HFFc6 (cell line): ENCODE measurements at regions not wholly inside any gene's neighbourhood (a gene's known extent, or its start where the extent isn't known, plus 50 kb on each side); places are given as distances from the start of the nearest gene placed in this dataset.

Source experiments
- DNase-seq: peaks from one replicate; pipeline ENCODE4 v3.0.0-alpha.2; 2018
- H3K27ac Mint-ChIP-seq: 2 replicates; pipeline ENCODE4 v1.8.0; 2020; ENCODE audit warnings: mild to moderate bottlenecking, mixed read lengths
- H3K27me3 Mint-ChIP-seq: 2 replicates; pipeline ENCODE4 v1.8.0; 2021; ENCODE audit warnings: mild to moderate bottlenecking, moderate library complexity, mixed read lengths; ENCODE audit not compliant: insufficient read depth
- H3K36me3 Mint-ChIP-seq: 2 replicates; pipeline ENCODE4 v1.8.0; 2021; ENCODE audit warnings: low read depth, mixed read lengths
- H3K4me1 Mint-ChIP-seq: 2 replicates; pipeline ENCODE4 v1.8.0; 2020; ENCODE audit warnings: low read depth, mixed read lengths
- H3K4me3 Mint-ChIP-seq: 2 replicates; pipeline ENCODE4 v1.8.0; 2020; ENCODE audit warnings: mild to moderate bottlenecking, moderate library complexity, mixed read lengths
- H3K9me3 Mint-ChIP-seq: 2 replicates; pipeline ENCODE4 v1.8.0; 2020; ENCODE audit warnings: mild to moderate bottlenecking, mixed read lengths
- TF ChIP-seq, protein P1 (sequence below): fragments of 200-600 bp; sonication (generic); IDR thresholded peaks from 2 replicates; pipeline ENCODE4 v1.5.0; 2021; ENCODE audit warnings: antibody characterized with exemption, mild to moderate bottlenecking

DNA sequence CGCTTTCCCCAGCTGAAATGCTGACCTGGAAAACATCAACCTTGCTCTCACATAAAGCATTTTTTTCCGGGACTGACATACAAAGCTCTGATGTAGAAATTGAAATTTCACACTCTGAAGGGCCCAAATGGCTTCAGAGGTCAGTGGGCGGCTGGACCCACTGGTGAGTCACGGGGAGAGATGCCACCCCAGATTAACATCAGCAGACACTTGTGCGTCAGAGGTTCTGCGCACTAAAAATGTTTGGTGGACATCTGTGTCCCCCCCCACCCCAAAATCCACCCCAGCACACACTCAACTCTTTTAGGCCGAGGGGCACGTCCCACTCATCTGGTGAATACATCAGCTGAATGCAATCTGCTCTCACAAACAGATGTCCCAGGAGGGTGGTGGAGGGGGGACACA is 208.9 kb downstream of the ASB1 start:
- Mint-ChIP-seq H3K27me3 (peaks cover 46% of the 10 kb centered on the region), H3K9me3 (no peaks in the 10 kb centered on the region), H3K36me3 (no peaks in the 10 kb centered on the region), H3K4me1 (peaks cover 27% of the 10 kb centered on the region), H3K27ac (peak overlapping the region; percentile 39; the same call in 1 of the 2 replicates), H3K4me3 (peak overlapping the region; percentile 33)
- TF ChIP-seq, protein P1, sequence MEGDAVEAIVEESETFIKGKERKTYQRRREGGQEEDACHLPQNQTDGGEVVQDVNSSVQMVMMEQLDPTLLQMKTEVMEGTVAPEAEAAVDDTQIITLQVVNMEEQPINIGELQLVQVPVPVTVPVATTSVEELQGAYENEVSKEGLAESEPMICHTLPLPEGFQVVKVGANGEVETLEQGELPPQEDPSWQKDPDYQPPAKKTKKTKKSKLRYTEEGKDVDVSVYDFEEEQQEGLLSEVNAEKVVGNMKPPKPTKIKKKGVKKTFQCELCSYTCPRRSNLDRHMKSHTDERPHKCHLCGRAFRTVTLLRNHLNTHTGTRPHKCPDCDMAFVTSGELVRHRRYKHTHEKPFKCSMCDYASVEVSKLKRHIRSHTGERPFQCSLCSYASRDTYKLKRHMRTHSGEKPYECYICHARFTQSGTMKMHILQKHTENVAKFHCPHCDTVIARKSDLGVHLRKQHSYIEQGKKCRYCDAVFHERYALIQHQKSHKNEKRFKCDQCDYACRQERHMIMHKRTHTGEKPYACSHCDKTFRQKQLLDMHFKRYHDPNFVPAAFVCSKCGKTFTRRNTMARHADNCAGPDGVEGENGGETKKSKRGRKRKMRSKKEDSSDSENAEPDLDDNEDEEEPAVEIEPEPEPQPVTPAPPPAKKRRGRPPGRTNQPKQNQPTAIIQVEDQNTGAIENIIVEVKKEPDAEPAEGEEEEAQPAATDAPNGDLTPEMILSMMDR: no peak
- peak; percentile 36 for DNase-seq

DNA sequence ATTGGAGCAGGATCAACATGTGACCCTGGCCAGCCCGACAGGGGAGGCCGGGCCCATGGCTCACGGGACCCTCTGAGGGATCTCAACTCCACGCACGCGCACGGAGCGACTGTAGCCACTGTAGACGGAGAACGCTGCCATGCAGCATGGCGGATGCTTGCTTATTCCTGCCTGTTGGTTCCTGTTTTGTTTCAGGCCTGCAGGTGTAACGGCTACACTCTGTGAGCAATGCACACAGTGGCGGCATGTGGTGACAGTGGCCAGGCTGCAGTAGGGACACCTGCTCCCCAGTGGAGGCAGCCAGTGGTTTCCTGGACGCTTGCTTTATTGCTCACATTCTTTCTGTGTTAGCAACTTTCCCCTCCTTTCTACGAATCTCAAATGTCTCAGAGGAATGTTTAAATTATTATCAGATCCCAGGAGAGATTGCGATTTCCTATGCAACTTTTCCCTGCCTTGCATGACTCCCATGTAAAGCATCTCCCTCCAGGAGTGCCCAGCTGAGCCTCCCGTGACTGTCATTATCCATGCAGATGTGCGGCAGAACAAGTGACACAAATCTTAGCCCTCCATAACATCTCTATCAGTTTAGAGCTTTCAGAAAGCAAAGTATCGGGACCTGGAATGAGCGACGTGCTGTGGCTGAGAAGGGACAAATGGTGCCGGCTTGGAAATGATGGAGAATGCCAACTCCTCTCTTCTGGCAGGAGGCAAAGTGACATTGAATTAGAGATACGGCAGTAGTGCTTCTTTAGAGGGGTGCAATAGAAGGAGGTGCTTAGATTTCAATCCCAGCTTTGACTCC is 209.7 kb downstream of the ASB1 start:
- Mint-ChIP-seq H3K36me3 (no peaks in the 10 kb centered on the region), H3K4me3 (peak overlapping the region; percentile 33), H3K9me3 (no peaks in the 10 kb centered on the region), H3K4me1 (peaks cover 27% of the 10 kb centered on the region), H3K27me3 (peaks cover 47% of the 10 kb centered on the region), H3K27ac (0 out of 2 replicates have a peak overlapping the region, but pooled peaks have one; percentile 7)
- TF ChIP-seq, protein P1: no peak
- DNase-seq: peak; percentile 69

DNA sequence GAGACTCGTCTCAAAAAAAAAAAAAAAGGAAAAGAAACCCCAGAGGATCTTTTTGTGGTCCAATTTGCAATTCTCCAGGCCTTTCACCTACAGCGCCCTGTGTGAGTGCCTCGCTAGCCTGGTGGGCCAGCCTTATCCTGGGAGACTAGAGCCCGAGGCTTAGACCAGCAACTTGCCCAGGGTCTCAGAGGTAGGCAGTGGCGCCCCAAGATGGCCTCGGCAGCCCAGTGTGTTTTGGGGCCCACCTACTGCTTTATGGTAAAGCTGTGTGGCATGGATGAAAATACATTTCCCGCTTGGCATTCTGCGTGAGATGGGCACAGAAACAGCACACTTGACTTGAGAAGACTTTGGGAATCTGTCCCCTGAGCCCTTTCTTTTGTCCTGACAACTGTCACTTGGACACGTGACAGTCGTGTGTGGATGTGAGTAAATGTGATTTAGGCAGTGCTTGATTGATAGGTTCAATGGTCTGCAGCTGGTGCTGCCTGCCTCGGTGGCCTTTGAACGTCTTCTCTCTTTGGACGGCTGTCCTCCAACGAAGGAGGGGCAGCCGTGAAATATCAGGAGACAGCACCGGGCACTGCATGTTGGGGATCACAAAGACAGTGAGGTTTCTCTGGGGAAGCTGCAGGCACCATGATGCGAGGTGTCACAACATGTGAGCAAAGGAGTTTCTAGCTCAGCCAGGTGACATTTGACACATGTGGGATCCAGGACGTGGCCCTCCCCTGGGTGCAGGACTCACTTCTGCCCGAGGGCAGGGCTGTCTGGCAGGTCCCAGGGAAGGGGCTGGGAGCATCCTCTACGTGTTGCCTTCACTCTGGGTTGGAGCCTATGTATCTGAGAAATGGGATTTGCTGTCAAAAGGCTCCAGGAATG is 209.5 kb upstream of the TWIST2 start:
- peaks cover 28% of the 10 kb centered on the region for H3K4me1 Mint-ChIP-seq
- DNase-seq: no peak
- no peak overlapping the region for H3K27ac Mint-ChIP-seq
- no peaks in the 10 kb centered on the region for H3K9me3 Mint-ChIP-seq
- no peak overlapping the region for H3K4me3 Mint-ChIP-seq
- no peaks in the 10 kb centered on the region for H3K36me3 Mint-ChIP-seq
- peaks cover 29% of the 10 kb centered on the region for H3K27me3 Mint-ChIP-seq
- TF ChIP-seq, protein P1: no peak

DNA sequence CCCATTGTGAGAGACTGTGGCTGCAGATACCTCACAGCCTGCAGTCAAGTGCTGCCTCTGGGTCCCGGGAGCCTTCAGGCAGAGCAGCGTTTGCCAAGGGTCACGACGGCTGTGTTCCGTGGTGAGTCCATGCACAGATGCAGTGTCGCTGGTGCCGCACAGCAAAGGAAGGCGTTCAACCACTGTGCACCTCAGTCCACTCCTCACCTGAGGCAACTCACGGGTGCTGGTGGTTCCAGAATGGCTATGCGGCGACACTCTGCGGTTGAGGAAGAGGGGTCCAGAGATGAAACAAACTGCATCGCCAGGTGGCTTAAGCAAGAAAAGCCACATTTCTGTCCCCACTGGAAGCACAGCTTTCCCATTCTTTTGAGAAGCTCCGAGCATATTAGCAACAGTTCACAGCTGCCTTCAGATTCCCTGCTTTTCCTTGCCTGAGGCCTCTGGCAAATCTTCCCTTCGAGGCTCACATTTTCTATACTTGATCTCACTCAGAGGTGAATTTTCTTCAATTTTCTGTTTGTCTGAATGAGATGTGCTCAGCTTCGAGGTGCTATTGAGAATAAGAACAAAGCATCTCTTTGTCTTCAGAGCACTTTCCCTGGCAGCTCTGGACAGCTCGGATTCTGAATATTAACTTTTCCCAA is 208.8 kb upstream of the TWIST2 start:
- Mint-ChIP-seq H3K4me1 (peaks cover 36% of the 10 kb centered on the region), H3K9me3 (no peaks in the 10 kb centered on the region), H3K36me3 (no peaks in the 10 kb centered on the region), H3K27ac (no peak overlapping the region), H3K4me3 (no peak overlapping the region), H3K27me3 (peaks cover 27% of the 10 kb centered on the region)
- no peak for DNase-seq
- TF ChIP-seq, protein P1: no peak

DNA sequence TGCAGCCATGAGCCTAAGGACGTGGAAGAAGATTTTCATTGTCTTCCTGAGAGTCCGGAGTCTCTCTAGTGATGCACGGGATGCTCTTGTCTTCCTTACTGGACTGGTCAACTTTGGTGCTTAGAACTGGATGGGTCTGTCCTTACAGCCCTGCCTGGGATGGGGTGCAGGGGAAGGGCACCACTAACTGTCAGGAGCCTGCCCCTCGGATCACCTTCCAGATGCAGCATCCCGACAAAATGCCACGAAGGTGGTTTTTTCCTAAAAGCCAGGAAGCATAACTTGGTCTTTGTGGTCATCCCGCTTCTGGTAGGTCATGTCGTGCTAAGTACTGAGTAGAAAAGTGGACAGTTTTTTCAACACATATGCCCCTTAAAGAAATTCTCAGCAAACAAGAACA is 207.4 kb upstream of the TWIST2 start:
- TF ChIP-seq, protein P1: no peak
- DNase-seq: no peak
- no peaks in the 10 kb centered on the region for H3K36me3 Mint-ChIP-seq
- H3K4me1 Mint-ChIP-seq: peaks cover 37% of the 10 kb centered on the region
- peaks cover 22% of the 10 kb centered on the region for H3K27me3 Mint-ChIP-seq
- no peak overlapping the region for H3K4me3 Mint-ChIP-seq
- no peak overlapping the region for H3K27ac Mint-ChIP-seq
- no peaks in the 10 kb centered on the region for H3K9me3 Mint-ChIP-seq
